ENCODE measurements at regions not wholly inside any gene's neighbourhood (a gene's known extent, or its start where the extent isn't known, plus 50 kb on each side); places are given as distances from the start of the nearest gene placed in this dataset.
A peak's percentile ranks its signal among the peaks of the same experiment; 100 is the strongest.

GRCh38 chrX:114047558-114047957, 536.3 kb upstream of the HTR2C start:
- TF ChIP-seq SIN3A (conservative IDR thresholded peaks at IDR 0.05 in 1 of 2, IDR thresholded peaks at IDR 0.05 in 1 of 2; ENCODE audit: low read depth in 1 of 2, low read length in 2 of 2) (no peak), CEBPB (IDR thresholded peaks at IDR 0.05; ENCODE audit: low read depth, low read length) (no peak), JUN (IDR thresholded peaks at IDR 0.05; ENCODE audit: low read depth, low read length) (no peak), SIRT6 (IDR thresholded peaks at IDR 0.05; ENCODE audit: low read length) (peak; percentile 27), RAD21 (IDR thresholded peaks at IDR 0.05 in 1 of 2, conservative IDR thresholded peaks at IDR 0.05 in 1 of 2; ENCODE audit: low read depth in 2 of 2, low read length in 2 of 2) (no peak)
